ENCODE measurements at regions not wholly inside any gene's neighbourhood (a gene's known extent, or its start where the extent isn't known, plus 50 kb on each side); places are given as distances from the start of the nearest gene placed in this dataset.

DNA sequence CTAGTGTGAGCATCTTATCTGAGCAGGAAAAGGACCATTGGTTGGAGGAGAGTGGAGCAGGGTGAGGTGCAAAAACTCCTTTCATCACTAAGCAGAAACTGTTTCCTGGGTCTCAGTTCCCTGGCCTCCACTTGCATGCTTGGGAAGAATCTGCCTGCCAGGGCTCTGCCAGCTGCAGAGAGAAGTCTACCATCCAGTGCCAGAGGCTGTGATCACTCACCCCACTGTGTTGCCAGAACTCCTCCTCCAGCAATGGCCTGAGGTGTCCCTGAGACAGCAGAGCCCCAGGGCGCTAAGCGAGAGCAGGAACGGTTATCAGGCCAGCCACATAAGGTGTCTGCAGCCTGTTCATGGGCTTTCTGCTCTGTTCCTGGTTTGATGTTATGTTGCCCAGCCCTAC is 991.4 kb downstream of the CCSER2 start:
- Histone ChIP-seq H3K18ac (ENCODE audit: insufficient read length, low read depth, low read length) (no peak overlapping the region), H3K14ac (ENCODE audit: insufficient read depth, low read length) (no peak overlapping the region; the same call in 1 of the 2 replicates), H2AK5ac (ENCODE audit: insufficient read length, low read length) (no peak overlapping the region), H3K56ac (ENCODE audit: insufficient read length, low read depth, low read length) (no peak overlapping the region), H3T11ph (ENCODE audit: low read length) (no peak overlapping the region), H2BK20ac (ENCODE audit: low read depth, low read length, poor library complexity, severe bottlenecking) (no peak overlapping the region), H4K8ac (replicated peaks; ENCODE audit: insufficient read length, low read depth, low read length) (no peak overlapping the region), H3K23me2 (ENCODE audit: insufficient read length, low read depth, low read length, poor library complexity, severe bottlenecking) (no peaks in the 10 kb centered on the region), H3K27ac (ENCODE audit: insufficient read length, low read depth, low read length) (no peak overlapping the region), H3K9ac (ENCODE audit: extremely low read depth, insufficient read length, low read length) (no peak overlapping the region), H2BK12ac (ENCODE audit: insufficient read length, low read depth, low read length) (no peak overlapping the region), H2BK15ac (ENCODE audit: low read depth, low read length) (no peak overlapping the region), H4K20me1 (ENCODE audit: control insufficient read depth, insufficient read depth, insufficient read length) (no peaks in the 10 kb centered on the region), H3K23ac (ENCODE audit: insufficient read length, low read depth, low read length) (no peak overlapping the region), H4K5ac (ENCODE audit: insufficient read length, low read depth, low read length) (no peak overlapping the region), H2BK5ac (ENCODE audit: insufficient read length, low read length) (no peak overlapping the region), H3K4ac (ENCODE audit: low read depth, low read length) (no peak overlapping the region), H3K27me3 (ENCODE audit: insufficient read depth, low read length) (no peaks in the 10 kb centered on the region), H3K9me3 (ENCODE audit: control insufficient read depth, low read depth, low read length) (no peaks in the 10 kb centered on the region), H3K4me2 (ENCODE audit: insufficient read depth, insufficient read length, low read length) (no peak overlapping the region), H2AFZ (ENCODE audit: low read length) (no peak overlapping the region), H3K79me2 (ENCODE audit: insufficient read depth, low read length) (no peaks in the 10 kb centered on the region), H4K91ac (ENCODE audit: insufficient read length, low read depth, low read length) (no peak overlapping the region), H3K4me1 (ENCODE audit: insufficient read depth, low read length) (no peaks in the 10 kb centered on the region), H3K79me1 (ENCODE audit: insufficient read depth, low read depth, low read length, poor library complexity, severe bottlenecking) (no peaks in the 10 kb centered on the region), H2BK120ac (ENCODE audit: low read depth, low read length, poor library complexity, severe bottlenecking) (no peak overlapping the region)
- H3K27me3 Mint-ChIP-seq (ENCODE audit: low read depth) = no peaks in the 10 kb centered on the region
- no peak overlapping the region for H3K27ac Mint-ChIP-seq
- TF ChIP-seq, protein P1, sequence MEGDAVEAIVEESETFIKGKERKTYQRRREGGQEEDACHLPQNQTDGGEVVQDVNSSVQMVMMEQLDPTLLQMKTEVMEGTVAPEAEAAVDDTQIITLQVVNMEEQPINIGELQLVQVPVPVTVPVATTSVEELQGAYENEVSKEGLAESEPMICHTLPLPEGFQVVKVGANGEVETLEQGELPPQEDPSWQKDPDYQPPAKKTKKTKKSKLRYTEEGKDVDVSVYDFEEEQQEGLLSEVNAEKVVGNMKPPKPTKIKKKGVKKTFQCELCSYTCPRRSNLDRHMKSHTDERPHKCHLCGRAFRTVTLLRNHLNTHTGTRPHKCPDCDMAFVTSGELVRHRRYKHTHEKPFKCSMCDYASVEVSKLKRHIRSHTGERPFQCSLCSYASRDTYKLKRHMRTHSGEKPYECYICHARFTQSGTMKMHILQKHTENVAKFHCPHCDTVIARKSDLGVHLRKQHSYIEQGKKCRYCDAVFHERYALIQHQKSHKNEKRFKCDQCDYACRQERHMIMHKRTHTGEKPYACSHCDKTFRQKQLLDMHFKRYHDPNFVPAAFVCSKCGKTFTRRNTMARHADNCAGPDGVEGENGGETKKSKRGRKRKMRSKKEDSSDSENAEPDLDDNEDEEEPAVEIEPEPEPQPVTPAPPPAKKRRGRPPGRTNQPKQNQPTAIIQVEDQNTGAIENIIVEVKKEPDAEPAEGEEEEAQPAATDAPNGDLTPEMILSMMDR (conservative IDR thresholded peaks at IDR 0.05) = no peak
- no peak for DNase-seq
- no peaks in the 10 kb centered on the region for H3K4me1 Mint-ChIP-seq
- H3K36me3 Mint-ChIP-seq (ENCODE audit: insufficient read depth in 1 of 3, low read depth in 3 of 3) = no peaks in the 10 kb centered on the region
- H3K4me3 Mint-ChIP-seq = no peak overlapping the region
- H3K9me3 Mint-ChIP-seq = no peaks in the 10 kb centered on the region
- no CpG with 5 or more reads among the region's 3 CpGs for WGBS (ENCODE audit: extremely low coverage, insufficient read length, low lambda C conversion rate)

All from H9 (cell line).